CD14-positive monocyte (primary cell): ENCODE measurements at regions not wholly inside any gene's neighbourhood (a gene's known extent, or its start where the extent isn't known, plus 50 kb on each side); places are given as distances from the start of the nearest gene placed in this dataset.

ENCODE experiments used
- DNase-seq, 3 donors: peaks; one replicate each; pipeline ENCODE4 v3.0.0-alpha.2; 2011 to 2022
- H2AFZ ChIP-seq: 2 replicates; pipeline ENCODE4 v1.6.0; 2012; ENCODE audit warnings: mild to moderate bottlenecking, low read depth, low read length, inconsistent platforms; ENCODE audit not compliant: insufficient read depth, poor library complexity, severe bottlenecking
- H3K27ac ChIP-seq, 2 donors: 1 replicate in 1 of 2; 2 replicates in 1 of 2; pipeline ENCODE4 v1.5.1; 2012 to 2013; ENCODE audit warnings: low read length in 2 of 2, control low read depth in 1 of 2, inconsistent platforms in 1 of 2, low read depth in 1 of 2, mild to moderate bottlenecking in 1 of 2
- H3K27me3 ChIP-seq, 2 donors: one replicate each; pipeline versions ENCODE4 v1.6.0 to v1.6.1; 2011 to 2013; ENCODE audit warnings: low read length in 2 of 2; ENCODE audit not compliant: control insufficient read depth in 2 of 2, insufficient read depth in 2 of 2
- H3K36me3 ChIP-seq, 2 donors: replicated peaks in 1 of 2; 1 replicate in 1 of 2; 2 replicates in 1 of 2; pipeline versions ENCODE4 v1.5.1 to v1.6.1; 2012 to 2013; ENCODE audit warnings: low read length in 2 of 2, control low read depth in 1 of 2, inconsistent platforms in 1 of 2, mild to moderate bottlenecking in 1 of 2; ENCODE audit not compliant: insufficient read depth in 2 of 2, control insufficient read depth in 1 of 2
- H3K4me1 ChIP-seq, 2 donors: 1 replicate in 1 of 2; 2 replicates in 1 of 2; pipeline versions ENCODE4 v1.5.1 to v1.6.1; 2012 to 2013; ENCODE audit warnings: low read length in 2 of 2, control low read depth in 1 of 2, inconsistent platforms in 1 of 2, mild to moderate bottlenecking in 1 of 2, moderate library complexity in 1 of 2; ENCODE audit not compliant: insufficient read depth in 2 of 2, control insufficient read depth in 1 of 2
- H3K4me2 ChIP-seq: replicated peaks from 2 replicates; pipeline ENCODE3; 2012; ENCODE audit warnings: low read length, moderate library complexity, mild to moderate bottlenecking; ENCODE audit not compliant: poor library complexity, severe bottlenecking; ENCODE audit errors: extremely low read depth
- H3K4me3 ChIP-seq, 3 experiments: fragments of 200-600 bp in 1 of 3; sonication (generic) in 1 of 3; replicated peaks in 1 of 3; 1 replicate in 2 of 3; 2 replicates in 1 of 3; pipeline ENCODE4 v1.5.1; 2011 to 2013; ENCODE audit warnings: low read length in 3 of 3, mild to moderate bottlenecking in 3 of 3, control low read depth in 2 of 3, low read depth in 2 of 3, inconsistent platforms in 1 of 3, moderate library complexity in 1 of 3
- H3K79me2 ChIP-seq: 2 replicates; pipeline ENCODE4 v1.6.0; 2012; ENCODE audit warnings: mild to moderate bottlenecking, control low read depth, inconsistent platforms, low read length, moderate library complexity; ENCODE audit not compliant: insufficient read depth
- H3K9ac ChIP-seq: 2 replicates; pipeline ENCODE4 v1.6.0; 2017; ENCODE audit warnings: low read length, mild to moderate bottlenecking; ENCODE audit not compliant: insufficient read depth, poor library complexity, severe bottlenecking
- H3K9me3 ChIP-seq, 2 donors: replicated peaks in 1 of 2; 1 replicate in 1 of 2; 2 replicates in 1 of 2; pipeline versions ENCODE4 v1.5.1 to v1.6.1; 2012 to 2013; ENCODE audit warnings: low read length in 2 of 2, control low read depth in 1 of 2; ENCODE audit not compliant: control insufficient read depth in 1 of 2, insufficient read depth in 1 of 2
- H4K20me1 ChIP-seq: 2 replicates; pipeline ENCODE4 v1.6.0; 2012; ENCODE audit warnings: mild to moderate bottlenecking, low read length, control low read depth, moderate library complexity; ENCODE audit not compliant: insufficient read depth
- H3K27ac Mint-ChIP-seq, 7 donors: one replicate each; pipeline ENCODE4 v1.8.0; 2020; ENCODE audit warnings: mild to moderate bottlenecking in 7 of 7, mixed read lengths in 7 of 7, moderate library complexity in 6 of 7, inconsistent platforms in 2 of 7
- H3K27me3 Mint-ChIP-seq, 3 donors: one replicate each; pipeline ENCODE4 v1.8.0; 2021 to 2022; ENCODE audit warnings: low read depth in 3 of 3, mild to moderate bottlenecking in 3 of 3, mixed read lengths in 3 of 3, moderate library complexity in 3 of 3, inconsistent platforms in 1 of 3
- H3K36me3 Mint-ChIP-seq, 2 donors: one replicate each; pipeline ENCODE4 v1.8.0; 2020; ENCODE audit warnings: mixed read lengths in 2 of 2, inconsistent platforms in 1 of 2, mild to moderate bottlenecking in 1 of 2
- H3K4me1 Mint-ChIP-seq: one replicate; pipeline ENCODE4 v1.8.0; 2020; ENCODE audit warnings: mild to moderate bottlenecking, mixed read lengths
- H3K4me3 Mint-ChIP-seq, 2 donors: one replicate each; pipeline ENCODE4 v1.8.0; 2020; ENCODE audit warnings: mild to moderate bottlenecking in 2 of 2, mixed read lengths in 2 of 2, moderate library complexity in 1 of 2
- H3K9me3 Mint-ChIP-seq, 7 donors: one replicate each; pipeline ENCODE4 v1.8.0; 2020 to 2022; ENCODE audit warnings: mixed read lengths in 7 of 7, mild to moderate bottlenecking in 6 of 7, moderate library complexity in 6 of 7, inconsistent platforms in 2 of 7
- WGBS: methylation state at CpG from one replicate; pipeline ENCODE4 v1.1.5; 2013; ENCODE audit warnings: missing lambda C conversion rate; ENCODE audit not compliant: insufficient coverage; 5-methylcytosine and 5-hydroxymethylcytosine counted together
- intact Hi-C, 2 donors: fragments of 100-400 bp; cut with micrococcal nuclease; formaldehyde crosslinking; loops; one replicate each; pipeline versions ENCODE4 v1.15.0 to v1.15.1; 2023
- TF ChIP-seq, protein P1 (sequence below): fragments of 200-600 bp; IDR thresholded peaks from one replicate; pipeline ENCODE4 v1.8.0; 2022; ENCODE audit warnings: antibody characterized with exemption, mild to moderate bottlenecking

DNA sequence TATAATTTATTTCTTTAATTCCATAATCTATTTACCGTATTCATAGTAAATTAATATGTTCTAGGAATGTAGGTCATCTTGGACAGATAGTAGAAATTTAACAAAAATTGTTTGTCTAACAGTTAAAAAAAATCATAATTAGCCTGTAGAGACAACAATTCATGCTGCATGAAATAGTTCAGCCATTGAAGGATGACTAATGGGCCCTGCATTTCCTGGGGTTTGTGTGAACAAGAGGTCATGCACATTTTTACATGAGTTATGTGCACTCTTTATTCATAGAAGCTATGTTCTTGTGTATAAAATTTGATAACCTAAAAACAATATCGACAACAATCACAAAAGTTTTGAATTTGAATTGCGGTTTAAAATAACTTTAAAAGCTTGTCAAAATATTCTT, 1663.6 kb downstream of the SUCLG1 start:
- no peaks in the 10 kb centered on the region for H3K27me3 ChIP-seq
- H3K4me3 ChIP-seq, result no peak overlapping the region
- peaks cover 0 to 2% (median 0%) of the 10 kb centered on the region in 3 donors for H3K27me3 Mint-ChIP-seq
- H3K4me1 Mint-ChIP-seq, result no peaks in the 10 kb centered on the region
- H3K36me3 ChIP-seq, result no peaks in the 10 kb centered on the region
- H3K9me3 Mint-ChIP-seq, result peaks cover 0 to 8% (median 3%) of the 10 kb centered on the region in 7 donors
- no peak overlapping the region for H3K4me3 Mint-ChIP-seq
- no peak overlapping the region for H3K27ac ChIP-seq
- no peaks in the 10 kb centered on the region for H4K20me1 ChIP-seq
- H3K9me3 ChIP-seq, result peaks cover 0 to 9% of the 10 kb centered on the region in 2 donors
- no peak overlapping the region for H2AFZ ChIP-seq
- WGBS, result no CpG with 5 or more reads among the region's 3 CpGs
- H3K79me2 ChIP-seq, result no peaks in the 10 kb centered on the region
- no peak overlapping the region for H3K4me2 ChIP-seq
- TF ChIP-seq, protein P1, sequence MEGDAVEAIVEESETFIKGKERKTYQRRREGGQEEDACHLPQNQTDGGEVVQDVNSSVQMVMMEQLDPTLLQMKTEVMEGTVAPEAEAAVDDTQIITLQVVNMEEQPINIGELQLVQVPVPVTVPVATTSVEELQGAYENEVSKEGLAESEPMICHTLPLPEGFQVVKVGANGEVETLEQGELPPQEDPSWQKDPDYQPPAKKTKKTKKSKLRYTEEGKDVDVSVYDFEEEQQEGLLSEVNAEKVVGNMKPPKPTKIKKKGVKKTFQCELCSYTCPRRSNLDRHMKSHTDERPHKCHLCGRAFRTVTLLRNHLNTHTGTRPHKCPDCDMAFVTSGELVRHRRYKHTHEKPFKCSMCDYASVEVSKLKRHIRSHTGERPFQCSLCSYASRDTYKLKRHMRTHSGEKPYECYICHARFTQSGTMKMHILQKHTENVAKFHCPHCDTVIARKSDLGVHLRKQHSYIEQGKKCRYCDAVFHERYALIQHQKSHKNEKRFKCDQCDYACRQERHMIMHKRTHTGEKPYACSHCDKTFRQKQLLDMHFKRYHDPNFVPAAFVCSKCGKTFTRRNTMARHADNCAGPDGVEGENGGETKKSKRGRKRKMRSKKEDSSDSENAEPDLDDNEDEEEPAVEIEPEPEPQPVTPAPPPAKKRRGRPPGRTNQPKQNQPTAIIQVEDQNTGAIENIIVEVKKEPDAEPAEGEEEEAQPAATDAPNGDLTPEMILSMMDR, result no peak
- H3K9ac ChIP-seq, result no peak overlapping the region
- no peak for DNase-seq
- no peak overlapping the region for H3K27ac Mint-ChIP-seq
- H3K4me1 ChIP-seq, result no peaks in the 10 kb centered on the region
- intact Hi-C loops, result no loop called here
- H3K36me3 Mint-ChIP-seq, result no peaks in the 10 kb centered on the region

DNA sequence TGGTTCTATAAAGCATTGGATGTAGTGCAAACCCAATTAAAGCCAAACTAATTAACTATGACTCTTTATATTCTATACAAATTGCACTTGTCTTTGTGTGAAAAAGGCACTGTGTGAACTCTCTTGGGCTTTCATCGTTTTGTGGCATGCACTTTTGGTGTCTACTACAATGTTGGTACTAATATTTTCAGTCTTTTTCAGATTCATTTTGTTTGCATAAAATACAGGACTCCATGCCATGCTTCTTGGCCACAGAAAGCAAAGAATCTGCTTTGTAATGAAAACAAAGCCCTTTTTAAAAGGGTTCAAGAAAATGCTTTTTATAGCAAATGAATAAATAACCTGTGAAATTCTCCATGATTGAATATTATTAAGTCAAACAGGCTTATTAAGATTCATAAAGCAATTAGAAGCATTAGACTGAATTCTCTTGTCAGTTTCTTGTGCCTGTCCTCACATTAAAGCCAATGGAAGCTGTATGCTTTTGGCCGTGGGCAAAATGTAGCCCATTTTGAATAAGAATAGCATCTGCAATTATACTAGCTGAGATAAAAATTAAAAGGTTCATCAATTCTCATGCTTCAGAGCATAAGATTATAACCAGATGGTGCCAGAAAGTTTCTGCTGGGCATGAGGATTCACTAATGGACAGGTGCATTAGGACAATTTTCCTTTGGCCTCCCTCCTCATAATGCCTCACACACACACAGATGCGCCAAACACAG, 1665.2 kb downstream of the SUCLG1 start:
- H2AFZ ChIP-seq, result no peak overlapping the region
- H3K4me3 ChIP-seq, result no peak overlapping the region
- no peak overlapping the region for H3K4me2 ChIP-seq
- Mint-ChIP-seq H3K36me3 (no peaks in the 10 kb centered on the region), H3K4me3 (no peak overlapping the region), H3K4me1 (no peaks in the 10 kb centered on the region), H3K27ac (no peak overlapping the region), H3K9me3 (peaks cover 0 to 7% (median 1%) of the 10 kb centered on the region in 7 donors), H3K27me3 (peaks cover 0 to 2% (median 0%) of the 10 kb centered on the region in 3 donors)
- TF ChIP-seq, protein P1, result no peak
- no peaks in the 10 kb centered on the region for H3K27me3 ChIP-seq
- no peaks in the 10 kb centered on the region for H3K4me1 ChIP-seq
- intact Hi-C loops, result no loop called here
- peaks cover 0 to 5% of the 10 kb centered on the region in 2 donors for H3K9me3 ChIP-seq
- H4K20me1 ChIP-seq, result no peaks in the 10 kb centered on the region
- no peak for DNase-seq
- H3K36me3 ChIP-seq, result no peaks in the 10 kb centered on the region
- H3K9ac ChIP-seq, result no peak overlapping the region
- H3K79me2 ChIP-seq, result no peaks in the 10 kb centered on the region
- H3K27ac ChIP-seq, result no peak overlapping the region
- no CpG with 5 or more reads among the region's 3 CpGs for WGBS
